Thyroid gland (tissue), 4 donors: ENCODE measurements at regions not wholly inside any gene's neighbourhood (a gene's known extent, or its start where the extent isn't known, plus 50 kb on each side); places are given as distances from the start of the nearest gene placed in this dataset.

Source experiments
- CTCF ChIP-seq, 6 experiments: fragments of 200-600 bp in 3 of 6; fragments of 450-650 bp in 3 of 6; sonication (generic) in 3 of 6; IDR thresholded peaks; one replicate each; pipeline ENCODE4 v1.5.1; 2016 to 2019; ENCODE audit warnings: antibody characterized with exemption in 6 of 6, mild to moderate bottlenecking in 2 of 6, inconsistent platforms in 1 of 6, moderate library complexity in 1 of 6
- POLR2A ChIP-seq, 2 donors: fragments of 450-650 bp; IDR thresholded peaks; one replicate each; pipeline ENCODE4 v1.6.1; 2017; ENCODE audit warnings: antibody characterized with exemption in 2 of 2, mild to moderate bottlenecking in 2 of 2, moderate library complexity in 1 of 2

GRCh38 chr4:133597251-133597650 lies 448.2 kb downstream of the PCDH10 start:
- TF ChIP-seq CTCF (IDR thresholded peaks at IDR 0.05) (no peak), POLR2A (IDR thresholded peaks at IDR 0.05) (no peak)
